HG02973 (cell line): ENCODE measurements at regions not wholly inside any gene's neighbourhood (a gene's known extent, or its start where the extent isn't known, plus 50 kb on each side); places are given as distances from the start of the nearest gene placed in this dataset.
"Not testable (repeated sequence)": the region's sequence is repeated elsewhere in the genome, so short reads cannot be mapped to it uniquely, and the experiment has no call there.

ENCODE experiments used
- ATAC-seq: cut with Tn5 transposase; IDR thresholded peaks from one replicate; pipeline ENCODE4 v1.9.1; 2021; ENCODE audit warnings: moderate library complexity; ENCODE audit not compliant: unreplicated experiment

DNA sequence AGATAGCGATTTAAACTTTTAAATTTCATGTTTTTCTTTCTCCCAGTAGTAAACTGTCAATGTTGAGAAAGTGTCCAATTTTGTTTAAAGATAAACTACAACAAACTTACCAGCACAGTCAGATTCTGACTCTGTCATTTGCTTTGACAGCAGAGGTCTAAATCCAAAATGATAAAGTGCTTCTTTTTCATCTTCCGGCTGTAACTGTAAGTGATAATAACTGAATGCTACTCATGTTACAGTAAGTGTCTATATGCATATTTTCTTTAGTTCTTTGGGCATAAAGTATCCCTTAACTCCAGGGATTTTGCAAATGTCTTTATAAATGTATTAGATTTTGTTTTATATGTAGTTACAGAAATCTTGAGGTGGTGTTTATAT lies 610.4 kb downstream of the RFPL4B start:
- ATAC-seq = no peak

- ATAC-seq = not testable (repeated sequence)
These were observed 613.0 kb downstream of the RFPL4B start for GRCh38 chr6:112960130-112960529.

GRCh38 chr6:112967974-112968373 lies 620.8 kb downstream of the RFPL4B start:
- ATAC-seq = no peak

DNA sequence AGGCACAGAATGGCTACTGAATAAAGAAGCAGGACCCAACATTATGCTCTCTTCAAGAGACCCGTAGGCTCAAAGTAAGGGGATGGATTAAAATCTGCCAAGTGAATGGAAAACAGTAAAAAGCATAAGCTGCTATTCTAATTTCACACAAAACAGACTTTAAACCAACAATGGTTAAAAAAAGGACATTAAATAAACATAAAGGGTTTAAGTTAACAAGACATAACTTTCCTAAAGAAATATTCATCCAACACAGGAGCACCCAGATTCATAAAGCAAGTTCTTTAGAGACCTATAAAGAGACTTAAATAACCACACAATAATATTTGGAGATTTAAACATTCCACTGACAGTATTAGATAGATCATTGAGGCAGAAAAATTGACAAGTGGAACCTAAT lies 624.5 kb downstream of the RFPL4B start:
- no peak for ATAC-seq

GRCh38 chr6:112974931-112975330 lies 627.8 kb downstream of the RFPL4B start:
- ATAC-seq = not testable (repeated sequence)

GRCh38 chr6:112976579-112976978 lies 629.4 kb downstream of the RFPL4B start:
- not testable (repeated sequence) for ATAC-seq

- ATAC-seq = no peak
These were observed 632.7 kb downstream of the RFPL4B start for GRCh38 chr6:112979830-112980229.

- ATAC-seq = no peak
These were observed 633.5 kb downstream of the RFPL4B start for GRCh38 chr6:112980676-112981075.

- ATAC-seq = no peak
These were observed 636.7 kb downstream of the RFPL4B start for GRCh38 chr6:112983713-112984261.

DNA sequence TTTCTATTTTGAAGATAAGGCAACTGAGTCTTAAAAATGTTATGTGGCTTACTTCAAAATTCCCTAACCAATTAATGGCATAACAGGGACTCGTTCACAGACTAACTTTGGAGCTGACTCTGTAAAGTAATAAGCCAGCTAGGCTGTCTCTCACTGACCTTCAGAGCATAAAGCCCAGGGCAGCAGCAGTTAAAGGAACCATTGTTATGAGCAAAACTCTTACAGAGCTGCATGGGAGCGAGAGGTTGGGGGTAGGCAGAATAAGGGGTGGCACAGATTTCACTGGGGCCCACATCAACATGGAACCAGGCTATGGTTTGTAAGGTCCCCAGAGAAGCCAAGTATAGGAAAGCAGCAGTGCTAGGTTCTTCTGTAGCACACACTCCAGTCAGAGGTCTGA lies 637.8 kb downstream of the RFPL4B start:
- ATAC-seq = no peak

DNA sequence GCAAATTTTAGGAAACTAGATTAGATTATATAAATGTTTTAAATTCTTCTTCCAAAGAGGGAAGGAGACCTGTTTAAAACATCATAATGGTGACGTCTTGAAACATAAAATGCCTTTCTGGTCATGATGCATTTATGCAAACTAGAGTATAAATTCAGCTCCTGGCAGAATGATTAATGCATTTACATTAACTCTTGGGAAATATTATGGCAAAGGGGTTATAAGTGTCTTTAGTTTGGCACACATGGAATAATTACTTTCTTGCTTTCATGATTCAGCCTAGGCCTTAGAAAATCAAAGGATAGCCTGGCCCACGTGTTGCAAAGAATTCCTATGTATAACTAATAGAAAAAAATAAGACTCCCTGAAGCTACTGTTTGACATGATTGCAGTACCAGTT lies 639.2 kb downstream of the RFPL4B start:
- no peak for ATAC-seq

- ATAC-seq = no peak
These were observed 641.6 kb downstream of the RFPL4B start for GRCh38 chr6:112988748-112989147.

DNA sequence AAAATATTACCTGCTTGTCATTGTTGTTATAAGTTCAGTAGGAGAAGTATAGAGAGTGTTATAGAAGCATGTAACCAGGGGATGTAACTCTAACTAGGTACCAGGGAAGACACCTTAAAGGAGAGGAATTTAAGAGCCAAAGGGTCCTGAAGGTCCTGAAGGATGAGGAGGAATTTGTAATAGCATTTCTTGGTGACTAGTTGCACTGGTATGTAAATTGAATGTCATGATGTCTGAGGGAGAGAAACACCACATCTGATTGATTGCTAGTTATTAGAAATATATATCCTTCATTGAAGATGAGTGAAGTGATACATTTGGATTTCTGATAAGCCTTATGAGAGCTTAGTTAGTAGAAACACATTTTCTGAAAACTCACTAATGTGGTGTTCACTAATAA lies 643.8 kb downstream of the RFPL4B start:
- ATAC-seq = no peak

DNA sequence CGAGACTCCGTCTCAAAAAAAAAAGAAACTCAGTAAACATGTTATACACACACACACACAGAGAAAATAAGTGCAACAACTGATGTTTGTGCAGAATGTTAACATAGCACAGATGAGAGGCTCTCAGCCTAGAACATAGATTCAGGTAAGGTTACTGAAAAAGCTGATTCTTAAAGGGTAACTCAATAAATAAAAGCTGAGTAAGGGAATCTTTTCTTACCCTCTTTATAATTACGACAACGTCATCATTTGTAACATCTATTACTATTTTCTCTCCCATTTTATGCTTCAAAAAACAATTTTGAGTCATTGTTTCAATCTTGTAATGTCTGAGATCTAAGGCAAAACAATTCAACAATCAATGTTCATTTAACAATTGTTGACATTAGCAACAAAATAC lies 644.8 kb downstream of the RFPL4B start:
- ATAC-seq = no peak

- ATAC-seq = no peak
These were observed 650.4 kb downstream of the RFPL4B start for GRCh38 chr6:112997421-112998085.

DNA sequence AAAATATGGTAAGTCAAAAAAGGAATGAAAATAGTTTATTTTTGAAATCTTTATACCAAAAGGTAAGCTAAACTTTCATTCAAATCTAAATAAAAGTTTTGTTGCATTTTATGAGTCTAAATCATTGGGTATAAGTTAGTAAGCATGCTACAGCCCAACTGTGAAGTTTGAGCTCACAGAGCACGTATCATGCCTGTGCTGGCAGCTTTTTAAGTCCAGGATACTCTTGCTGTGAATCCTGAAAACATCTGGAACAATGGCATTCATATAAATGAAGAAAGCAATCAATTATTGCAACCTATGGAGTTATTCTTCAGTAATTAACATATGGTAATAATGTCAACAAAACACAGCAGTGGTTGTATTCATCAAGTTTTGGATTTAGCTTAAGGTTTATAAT lies 656.9 kb downstream of the RFPL4B start:
- ATAC-seq = no peak

DNA sequence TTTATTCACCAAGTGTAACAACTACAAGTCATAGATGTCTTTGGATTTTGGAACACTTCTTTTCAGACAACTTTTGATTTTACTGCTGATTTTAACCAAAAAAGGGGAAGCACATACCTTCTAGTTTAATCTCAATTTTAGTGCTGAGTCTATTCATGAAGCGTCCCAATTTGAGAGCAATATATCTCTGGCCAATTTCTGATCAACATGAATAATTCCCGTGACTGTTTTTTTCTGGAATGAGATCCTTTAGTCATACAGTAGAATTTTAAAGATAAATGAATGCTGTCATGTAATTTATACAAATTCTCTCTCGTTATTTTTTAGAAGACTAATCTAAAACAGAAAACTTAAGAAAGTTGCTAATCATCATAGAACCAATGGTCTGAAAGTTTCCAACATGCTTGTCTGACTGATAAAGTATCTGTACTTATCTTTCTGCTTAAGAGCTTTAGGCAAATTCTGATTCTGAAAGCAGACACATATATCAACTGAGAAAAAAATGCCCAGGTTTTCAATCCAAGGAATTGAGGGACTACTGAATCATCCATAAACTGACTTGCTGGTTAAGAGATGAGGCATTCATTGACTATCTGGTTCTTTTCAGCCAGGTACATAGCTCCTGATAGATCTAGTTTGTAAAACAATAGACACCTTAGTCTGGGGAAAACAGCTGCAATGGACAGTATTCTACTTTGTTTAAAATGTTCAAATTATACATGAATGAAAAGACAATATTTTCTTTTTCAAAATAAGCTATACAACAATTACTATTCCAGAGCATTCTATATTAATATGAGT lies 657.5 kb downstream of the RFPL4B start:
- ATAC-seq = no peak

GRCh38 chr6:113006494-113006893 lies 659.4 kb downstream of the RFPL4B start:
- no peak for ATAC-seq

DNA sequence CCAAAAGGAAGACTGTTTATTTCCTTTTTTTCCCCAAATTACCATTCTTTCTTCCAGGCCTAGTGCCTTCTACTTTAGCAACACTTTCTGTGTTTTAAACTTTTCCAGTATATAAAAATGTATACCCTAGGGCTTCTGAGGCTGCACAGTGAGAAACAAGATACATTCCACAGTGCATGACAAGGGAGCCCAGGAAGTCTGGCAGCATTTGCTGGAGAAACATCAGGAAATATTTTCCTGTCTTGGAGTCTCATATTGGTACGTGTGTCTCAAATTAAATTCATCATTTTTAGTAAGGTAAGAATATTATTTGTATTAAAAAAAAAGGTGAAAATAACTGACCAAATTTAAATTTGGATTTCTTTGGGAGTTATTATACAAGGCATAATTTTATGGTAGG lies 662.6 kb downstream of the RFPL4B start:
- no peak for ATAC-seq

GRCh38 chr6:113010196-113010989 lies 663.3 kb downstream of the RFPL4B start:
- ATAC-seq = no peak

DNA sequence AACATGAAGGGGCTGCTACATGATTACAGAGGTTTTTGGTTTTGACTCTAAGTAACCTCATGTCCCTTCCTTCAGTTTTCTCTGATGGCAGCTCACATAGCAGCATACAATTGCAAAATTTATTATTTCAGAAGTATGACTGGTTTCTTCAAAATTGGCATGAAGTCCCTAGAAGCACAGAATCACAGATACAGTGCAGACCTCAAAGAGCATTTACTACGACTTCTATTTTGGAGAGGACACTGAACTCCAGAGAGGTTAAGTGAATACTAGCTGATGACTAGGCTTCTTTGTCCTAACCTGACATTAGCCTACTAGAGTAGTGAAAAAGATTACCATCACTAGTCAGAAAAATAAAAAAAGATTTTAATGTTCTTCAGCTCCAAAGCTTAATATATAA lies 664.3 kb downstream of the RFPL4B start:
- no peak for ATAC-seq
